MCF 10A (cell line): ENCODE measurements at regions not wholly inside any gene's neighbourhood (a gene's known extent, or its start where the extent isn't known, plus 50 kb on each side); places are given as distances from the start of the nearest gene placed in this dataset.

Experiments
- BruUV-seq: library from RNA; stranded (reverse); fragments of 400-500 nt; replicated peaks from 2 replicates; lab custom pipeline; 2021; lab: Mats Ljungman, UMichigan
- CTCF ChIA-PET: fragments of 300-600 bp; sonication (Branson Sonifier 250); formaldehyde crosslinking; extraction: SDS; loops from one replicate; lab custom pipeline; 2021; ENCODE audit warnings: antibody characterized with exemption, inconsistent platforms; lab: Yijun Ruan, JAX
- POLR2A ChIA-PET: fragments of 300-600, 350-650 bp; sonication (Branson Sonifier 250); formaldehyde crosslinking; extraction: SDS; loops from one replicate; lab custom pipeline; 2020; ENCODE audit warnings: antibody characterized with exemption, inconsistent platforms; lab: Yijun Ruan, JAX
- DNase-seq: peaks from one replicate; pipeline ENCODE4 v3.0.0-alpha.2; 2018; ENCODE audit not compliant: unreplicated experiment
- H3K27ac Mint-ChIP-seq: one replicate; pipeline ENCODE4 v1.8.0; 2022; ENCODE audit warnings: mild to moderate bottlenecking, low read depth, mixed read lengths; ENCODE audit not compliant: unreplicated experiment
- H3K27me3 Mint-ChIP-seq: one replicate; pipeline ENCODE4 v1.8.0; 2022; ENCODE audit warnings: mixed read lengths; ENCODE audit not compliant: insufficient read depth, unreplicated experiment
- H3K36me3 Mint-ChIP-seq: one replicate; pipeline ENCODE4 v1.8.0; 2022; ENCODE audit warnings: mild to moderate bottlenecking, moderate library complexity, mixed read lengths; ENCODE audit not compliant: insufficient read depth, unreplicated experiment
- H3K4me1 Mint-ChIP-seq: one replicate; pipeline ENCODE4 v1.8.0; 2022; ENCODE audit warnings: mixed read lengths; ENCODE audit not compliant: insufficient read depth, unreplicated experiment
- H3K4me3 Mint-ChIP-seq: one replicate; pipeline ENCODE4 v1.8.0; 2022; ENCODE audit warnings: mild to moderate bottlenecking, moderate library complexity, mixed read lengths; ENCODE audit not compliant: unreplicated experiment
- H3K9me3 Mint-ChIP-seq: one replicate; pipeline ENCODE4 v1.8.0; 2022; ENCODE audit warnings: mixed read lengths; ENCODE audit not compliant: unreplicated experiment
- intact Hi-C: fragments of 100-400 bp; cut with micrococcal nuclease; formaldehyde crosslinking; loops from 2 replicates; pipeline ENCODE4 v1.14.1; 2022
- TF ChIP-seq, protein P1 (sequence below): fragments of 200-600 bp; IDR thresholded peaks from one replicate; pipeline ENCODE4 v1.8.0; 2022; ENCODE audit warnings: antibody characterized with exemption, mild to moderate bottlenecking; ENCODE audit not compliant: unreplicated experiment

- DNase-seq, result no peak
- Mint-ChIP-seq H3K4me1 (no peaks in the 10 kb centered on the region), H3K27ac (no peak overlapping the region), H3K36me3 (no peaks in the 10 kb centered on the region), H3K4me3 (no peak overlapping the region), H3K9me3 (no peaks in the 10 kb centered on the region), H3K27me3 (no peaks in the 10 kb centered on the region)
- ChIA-PET POLR2A (no interaction called here), CTCF (no interaction called here)
- BruUV-seq, result no TSS peak
- intact Hi-C loops, result no loop called here
- TF ChIP-seq, protein P1, sequence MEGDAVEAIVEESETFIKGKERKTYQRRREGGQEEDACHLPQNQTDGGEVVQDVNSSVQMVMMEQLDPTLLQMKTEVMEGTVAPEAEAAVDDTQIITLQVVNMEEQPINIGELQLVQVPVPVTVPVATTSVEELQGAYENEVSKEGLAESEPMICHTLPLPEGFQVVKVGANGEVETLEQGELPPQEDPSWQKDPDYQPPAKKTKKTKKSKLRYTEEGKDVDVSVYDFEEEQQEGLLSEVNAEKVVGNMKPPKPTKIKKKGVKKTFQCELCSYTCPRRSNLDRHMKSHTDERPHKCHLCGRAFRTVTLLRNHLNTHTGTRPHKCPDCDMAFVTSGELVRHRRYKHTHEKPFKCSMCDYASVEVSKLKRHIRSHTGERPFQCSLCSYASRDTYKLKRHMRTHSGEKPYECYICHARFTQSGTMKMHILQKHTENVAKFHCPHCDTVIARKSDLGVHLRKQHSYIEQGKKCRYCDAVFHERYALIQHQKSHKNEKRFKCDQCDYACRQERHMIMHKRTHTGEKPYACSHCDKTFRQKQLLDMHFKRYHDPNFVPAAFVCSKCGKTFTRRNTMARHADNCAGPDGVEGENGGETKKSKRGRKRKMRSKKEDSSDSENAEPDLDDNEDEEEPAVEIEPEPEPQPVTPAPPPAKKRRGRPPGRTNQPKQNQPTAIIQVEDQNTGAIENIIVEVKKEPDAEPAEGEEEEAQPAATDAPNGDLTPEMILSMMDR, result no peak
Measured at GRCh38 chr21:14699433-14700407, 153.6 kb upstream of the SAMSN1 start.

- Mint-ChIP-seq H3K9me3 (no peaks in the 10 kb centered on the region), H3K27me3 (no peaks in the 10 kb centered on the region), H3K4me3 (no peak overlapping the region), H3K27ac (no peak overlapping the region), H3K36me3 (no peaks in the 10 kb centered on the region), H3K4me1 (no peaks in the 10 kb centered on the region)
- ChIA-PET POLR2A (interaction anchor here (0.6 kb wide), 1 partner anchor 12 kb away, joined by 3 read pairs; no protein-coding TSS in a partner anchor), CTCF (interaction anchor here (1.1 kb wide), 1 partner anchor 438 kb away, joined by 4 read pairs; no protein-coding TSS in a partner anchor)
- no peak for DNase-seq
- TF ChIP-seq, protein P1, result no peak
- intact Hi-C loops, result no loop called here
- no TSS peak for BruUV-seq
Measured at GRCh38 chr21:14697769-14698168, 151.7 kb upstream of the SAMSN1 start.

GRCh38 chr21:14694817-14695216 is 148.7 kb upstream of the SAMSN1 start:
- Mint-ChIP-seq H3K9me3 (no peaks in the 10 kb centered on the region), H3K27me3 (no peaks in the 10 kb centered on the region), H3K27ac (no peak overlapping the region), H3K4me3 (no peak overlapping the region), H3K36me3 (no peaks in the 10 kb centered on the region), H3K4me1 (peaks cover 11% of the 10 kb centered on the region)
- intact Hi-C loops, result no loop called here
- ChIA-PET POLR2A (no interaction called here), CTCF (no interaction called here)
- no peak for DNase-seq
- no TSS peak for BruUV-seq
- TF ChIP-seq, protein P1, result no peak

DNA sequence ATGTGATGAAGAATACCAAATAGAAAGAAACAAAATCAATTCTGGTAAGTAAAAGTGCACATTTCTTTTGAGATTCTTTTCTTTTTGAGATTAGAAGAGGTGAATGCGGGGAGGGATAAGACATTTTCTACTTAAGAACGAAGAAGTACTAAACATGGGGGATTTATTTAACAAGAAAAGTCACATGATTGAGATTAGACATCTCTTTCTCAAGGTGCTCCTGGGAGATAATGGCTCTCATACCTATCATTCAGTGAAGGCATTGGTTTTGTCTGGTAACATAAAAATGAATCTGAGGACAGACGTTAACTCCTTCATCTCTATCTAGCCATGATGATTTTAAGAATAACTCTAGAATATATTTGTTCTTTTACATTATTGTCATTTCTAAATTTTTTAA is 147.9 kb upstream of the SAMSN1 start:
- no peaks in the 10 kb centered on the region for H3K36me3 Mint-ChIP-seq
- H3K4me3 Mint-ChIP-seq, result no peak overlapping the region
- POLR2A ChIA-PET, result no interaction called here
- H3K9me3 Mint-ChIP-seq, result no peaks in the 10 kb centered on the region
- no TSS peak for BruUV-seq
- no peaks in the 10 kb centered on the region for H3K27me3 Mint-ChIP-seq
- H3K27ac Mint-ChIP-seq, result no peak overlapping the region
- CTCF ChIA-PET, result no interaction called here
- TF ChIP-seq, protein P1, result no peak
- DNase-seq, result no peak
- H3K4me1 Mint-ChIP-seq, result peaks cover 11% of the 10 kb centered on the region
- intact Hi-C loops, result no loop called here
